ENCODE measurements at regions not wholly inside any gene's neighbourhood (a gene's known extent, or its start where the extent isn't known, plus 50 kb on each side); places are given as distances from the start of the nearest gene placed in this dataset.

- TF ChIP-seq EP300 (IDR thresholded peaks at IDR 0.05; ENCODE audit: borderline replicate concordance) (no peak), FOXM1 (IDR thresholded peaks at IDR 0.05; ENCODE audit: borderline replicate concordance, low read depth) (no peak), TEAD4 (IDR thresholded peaks at IDR 0.05) (no peak), CREB1 (IDR thresholded peaks at IDR 0.05; ENCODE audit: low read depth) (no peak), TCF12 (IDR thresholded peaks at IDR 0.05; ENCODE audit: low read depth) (no peak), EGR1 (IDR thresholded peaks at IDR 0.05) (no peak), USF1 (IDR thresholded peaks at IDR 0.05) (no peak), YY1 (IDR thresholded peaks at IDR 0.05; ENCODE audit: low read depth) (no peak), ZBTB7A (IDR thresholded peaks at IDR 0.05; ENCODE audit: low read depth) (no peak), MAX (IDR thresholded peaks at IDR 0.05) (no peak), REST (IDR thresholded peaks at IDR 0.05; ENCODE audit: low read depth) (no peak), TAF1 (IDR thresholded peaks at IDR 0.05; ENCODE audit: low read depth) (no peak), CEBPB (IDR thresholded peaks at IDR 0.05) (no peak), NFIC (IDR thresholded peaks at IDR 0.05) (no peak), RAD21 (IDR thresholded peaks at IDR 0.05; ENCODE audit: low read depth) (no peak)
Observed at GRCh38 chr3:64451283-64452012, 226.2 kb upstream of the PRICKLE2 start.

GRCh38 chr3:64450396-64450956, 225.2 kb upstream of the PRICKLE2 start:
- TF ChIP-seq MAX (IDR thresholded peaks at IDR 0.05) (no peak), TCF12 (IDR thresholded peaks at IDR 0.05; ENCODE audit: low read depth) (no peak), NFIC (IDR thresholded peaks at IDR 0.05) (no peak), ZBTB7A (IDR thresholded peaks at IDR 0.05; ENCODE audit: low read depth) (no peak), TEAD4 (IDR thresholded peaks at IDR 0.05) (no peak), CREB1 (IDR thresholded peaks at IDR 0.05; ENCODE audit: low read depth) (no peak), EP300 (IDR thresholded peaks at IDR 0.05; ENCODE audit: borderline replicate concordance) (no peak), EGR1 (IDR thresholded peaks at IDR 0.05) (no peak), REST (IDR thresholded peaks at IDR 0.05; ENCODE audit: low read depth) (no peak), FOXM1 (IDR thresholded peaks at IDR 0.05; ENCODE audit: borderline replicate concordance, low read depth) (no peak), YY1 (IDR thresholded peaks at IDR 0.05; ENCODE audit: low read depth) (no peak), RAD21 (IDR thresholded peaks at IDR 0.05; ENCODE audit: low read depth) (no peak), CEBPB (IDR thresholded peaks at IDR 0.05) (no peak), USF1 (IDR thresholded peaks at IDR 0.05) (no peak), TAF1 (IDR thresholded peaks at IDR 0.05; ENCODE audit: low read depth) (no peak)

GRCh38 chr3:64449026-64449425, 223.8 kb upstream of the PRICKLE2 start:
- TF ChIP-seq TAF1 (IDR thresholded peaks at IDR 0.05; ENCODE audit: low read depth): no peak
- no peak for TF ChIP-seq YY1 (IDR thresholded peaks at IDR 0.05; ENCODE audit: low read depth)

GRCh38 chr3:64445944-64446300, 220.7 kb upstream of the PRICKLE2 start:
- no peak for TF ChIP-seq TCF12 (IDR thresholded peaks at IDR 0.05; ENCODE audit: low read depth)
- TF ChIP-seq TEAD4 (IDR thresholded peaks at IDR 0.05): no peak
- TF ChIP-seq NFIC (IDR thresholded peaks at IDR 0.05): no peak
- TF ChIP-seq TAF1 (IDR thresholded peaks at IDR 0.05; ENCODE audit: low read depth): no peak
- no peak for TF ChIP-seq FOXM1 (IDR thresholded peaks at IDR 0.05; ENCODE audit: borderline replicate concordance, low read depth)
- no peak for TF ChIP-seq CEBPB (IDR thresholded peaks at IDR 0.05)
- TF ChIP-seq CREB1 (IDR thresholded peaks at IDR 0.05; ENCODE audit: low read depth): no peak
- no peak for TF ChIP-seq MAX (IDR thresholded peaks at IDR 0.05)
- TF ChIP-seq USF1 (IDR thresholded peaks at IDR 0.05): no peak
- TF ChIP-seq EGR1 (IDR thresholded peaks at IDR 0.05): no peak
- TF ChIP-seq EP300 (IDR thresholded peaks at IDR 0.05; ENCODE audit: borderline replicate concordance): no peak
- no peak for TF ChIP-seq YY1 (IDR thresholded peaks at IDR 0.05; ENCODE audit: low read depth)
- TF ChIP-seq REST (IDR thresholded peaks at IDR 0.05; ENCODE audit: low read depth): no peak

Data from Ishikawa (cell line).